ENCODE measurements at regions not wholly inside any gene's neighbourhood (a gene's known extent, or its start where the extent isn't known, plus 50 kb on each side); places are given as distances from the start of the nearest gene placed in this dataset.

DNA sequence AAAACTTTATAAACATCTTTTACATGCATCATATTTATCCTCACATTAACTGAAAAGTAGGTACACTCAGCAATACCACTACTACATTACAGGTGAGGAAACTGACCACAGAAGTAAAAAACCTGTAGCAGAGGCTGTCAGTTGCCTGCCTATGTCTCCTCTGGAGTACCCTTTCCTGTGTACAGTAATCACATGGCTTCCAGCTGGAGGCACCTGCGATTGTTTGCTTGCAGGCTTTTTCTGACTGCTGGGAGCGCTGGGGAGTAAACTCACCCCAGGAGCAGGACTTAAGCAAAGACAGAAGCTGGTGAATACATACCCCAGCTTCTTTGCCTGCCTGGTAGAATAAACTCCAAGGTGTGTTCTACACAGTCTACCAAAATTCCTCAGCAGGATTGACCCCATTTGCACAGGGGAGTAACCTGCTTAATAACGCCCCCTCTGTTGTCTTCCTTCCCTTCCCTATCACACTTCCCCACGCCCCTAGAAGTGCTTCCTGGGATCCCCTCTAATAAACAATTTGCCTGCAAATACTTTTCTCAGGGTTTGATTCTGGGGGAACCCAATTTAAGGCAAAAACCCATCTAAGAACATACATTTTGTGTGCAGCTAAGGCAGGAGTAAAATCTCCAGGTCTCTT, 138.9 kb downstream of the PTH2R start:
- Histone ChIP-seq H3K4me1 (no peaks in the 10 kb centered on the region), H3K27me3 (no peaks in the 10 kb centered on the region), H3K9me3 (peaks cover 0 to 1% (median 0%) of the 10 kb centered on the region in 11 donors), H3K36me3 (no peaks in the 10 kb centered on the region), H3K27ac (no peak overlapping the region), H3K4me3 (no peak overlapping the region)
- intact Hi-C loops (cut with DNase I) = no loop called here
- TF ChIP-seq, protein P1, sequence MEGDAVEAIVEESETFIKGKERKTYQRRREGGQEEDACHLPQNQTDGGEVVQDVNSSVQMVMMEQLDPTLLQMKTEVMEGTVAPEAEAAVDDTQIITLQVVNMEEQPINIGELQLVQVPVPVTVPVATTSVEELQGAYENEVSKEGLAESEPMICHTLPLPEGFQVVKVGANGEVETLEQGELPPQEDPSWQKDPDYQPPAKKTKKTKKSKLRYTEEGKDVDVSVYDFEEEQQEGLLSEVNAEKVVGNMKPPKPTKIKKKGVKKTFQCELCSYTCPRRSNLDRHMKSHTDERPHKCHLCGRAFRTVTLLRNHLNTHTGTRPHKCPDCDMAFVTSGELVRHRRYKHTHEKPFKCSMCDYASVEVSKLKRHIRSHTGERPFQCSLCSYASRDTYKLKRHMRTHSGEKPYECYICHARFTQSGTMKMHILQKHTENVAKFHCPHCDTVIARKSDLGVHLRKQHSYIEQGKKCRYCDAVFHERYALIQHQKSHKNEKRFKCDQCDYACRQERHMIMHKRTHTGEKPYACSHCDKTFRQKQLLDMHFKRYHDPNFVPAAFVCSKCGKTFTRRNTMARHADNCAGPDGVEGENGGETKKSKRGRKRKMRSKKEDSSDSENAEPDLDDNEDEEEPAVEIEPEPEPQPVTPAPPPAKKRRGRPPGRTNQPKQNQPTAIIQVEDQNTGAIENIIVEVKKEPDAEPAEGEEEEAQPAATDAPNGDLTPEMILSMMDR (IDR thresholded peaks at IDR 0.05) = no peak
- 48 to 53% methylated on average over 4 of the region's 4 CpGs for whole genome bisulfite sequencing, 2 donors
- DNase-seq = no peak
- no peak for ATAC-seq

DNA sequence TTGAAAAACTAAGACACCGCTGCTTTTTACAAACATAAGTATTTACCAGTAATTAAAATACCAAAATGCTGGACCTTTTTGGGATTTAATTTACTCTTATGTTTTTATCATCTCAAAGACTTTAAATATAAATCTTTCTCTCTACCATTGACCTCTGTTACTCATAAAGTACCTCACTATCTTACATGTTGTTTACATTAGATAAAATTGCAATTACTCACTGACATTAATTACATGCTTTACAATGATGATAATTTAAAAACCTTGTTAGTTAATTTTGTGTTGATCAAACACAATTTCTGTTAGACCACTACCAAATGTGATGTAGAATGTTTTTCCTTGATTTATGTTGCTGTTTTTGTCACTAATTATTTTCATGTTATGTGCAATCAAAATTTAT, 139.5 kb downstream of the PTH2R start:
- TF ChIP-seq, protein P1 (IDR thresholded peaks at IDR 0.05) = no peak
- no peak for ATAC-seq

DNA sequence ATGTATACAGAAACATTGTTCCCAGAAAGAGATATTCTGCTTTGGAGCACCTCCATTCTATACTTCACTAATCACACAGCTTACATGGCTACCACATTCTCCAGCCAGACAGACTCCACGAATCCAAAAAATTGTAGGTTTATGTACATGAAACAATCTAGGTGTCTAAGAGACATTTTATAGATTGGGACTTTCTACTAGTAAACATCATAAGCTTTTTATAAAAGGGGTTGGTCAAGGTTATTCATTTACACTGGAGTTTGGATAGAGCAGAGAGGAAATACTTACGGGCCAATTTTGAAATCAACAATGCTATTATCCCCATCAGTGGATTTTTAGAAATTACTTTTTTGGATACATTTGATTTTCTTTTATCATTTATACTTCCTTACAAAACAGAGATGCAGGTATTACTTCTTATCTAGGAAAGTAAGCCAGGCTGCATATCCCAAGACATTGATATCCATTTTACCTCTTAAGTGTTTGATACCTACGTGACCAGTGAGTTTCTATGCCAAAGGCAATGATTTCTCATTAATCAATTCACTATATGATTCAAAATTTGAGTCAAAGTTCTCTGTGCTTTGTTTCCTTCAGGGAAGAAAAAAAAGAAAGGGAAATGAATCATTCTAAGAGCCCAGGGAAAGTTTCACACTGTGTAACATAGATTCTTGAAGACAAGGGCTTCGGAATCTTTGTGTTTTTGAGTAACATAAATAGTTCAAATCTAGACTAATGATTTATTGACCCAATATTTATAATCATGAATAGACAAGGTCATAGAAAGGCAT, 140.5 kb downstream of the PTH2R start:
- intact Hi-C loops (cut with DNase I) = no loop called here
- Histone ChIP-seq H3K36me3 (no peaks in the 10 kb centered on the region), H3K4me1 (no peaks in the 10 kb centered on the region), H3K4me3 (no peak overlapping the region), H3K27ac (no peak overlapping the region), H3K27me3 (no peaks in the 10 kb centered on the region), H3K9me3 (peaks cover 0 to 12% (median 0%) of the 10 kb centered on the region in 11 donors)
- TF ChIP-seq, protein P1 (IDR thresholded peaks at IDR 0.05) = no peak
- WGBS, 2 donors = 78 to 90% methylated on average over 4 of the region's 4 CpGs
- DNase-seq (no peak), ATAC-seq (no peak)

More for the DNA sequence above, 139.5 kb downstream of the PTH2R start:
- Histone ChIP-seq H3K4me1 (no peaks in the 10 kb centered on the region), H3K36me3 (no peaks in the 10 kb centered on the region), H3K27me3 (no peaks in the 10 kb centered on the region), H3K4me3 (no peak overlapping the region), H3K27ac (no peak overlapping the region), H3K9me3 (peaks cover 0 to 7% (median 0%) of the 10 kb centered on the region in 11 donors)
- DNase-seq = no peak
- intact Hi-C loops (cut with DNase I) = no loop called here
- WGBS, 2 donors = 77 to 91% methylated on average over 1 of the region's 1 CpG

DNA sequence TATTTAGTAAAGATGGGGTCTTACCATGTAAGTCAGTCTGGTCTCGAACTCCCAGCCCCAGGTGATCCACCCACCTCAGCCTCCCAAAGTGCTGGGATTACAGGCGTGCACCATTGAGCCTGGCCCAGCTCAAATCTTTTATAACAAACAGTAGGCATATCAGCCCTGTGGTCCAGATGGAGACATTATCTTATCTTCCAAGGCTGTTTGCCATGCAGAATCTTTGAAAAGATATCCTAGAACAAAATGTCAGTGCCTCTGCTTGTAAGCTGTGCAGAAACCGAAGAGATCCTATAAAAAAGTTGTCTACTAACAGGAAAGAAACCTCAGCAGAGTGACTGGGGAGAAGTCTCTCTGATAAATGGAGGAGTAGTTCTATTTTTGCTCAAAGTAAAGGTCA, 142.1 kb downstream of the PTH2R start:
- DNase-seq (no peak), ATAC-seq (no peak)
- peaks cover 0 to 19% (median 0%) of the 10 kb centered on the region in 11 donors for H3K9me3 ChIP-seq
- H3K36me3 ChIP-seq = no peaks in the 10 kb centered on the region
- no peaks in the 10 kb centered on the region for H3K27me3 ChIP-seq
- TF ChIP-seq, protein P1 (IDR thresholded peaks at IDR 0.05) = no peak
- intact Hi-C loops (cut with DNase I) = no loop called here
- H3K4me1 ChIP-seq = no peaks in the 10 kb centered on the region
- 43 to 45% methylated on average over 3 of the region's 3 CpGs for WGBS, 2 donors
- H3K27ac ChIP-seq = no peak overlapping the region
- no peak overlapping the region for H3K4me3 ChIP-seq

All from heart right ventricle (tissue), 16 donors.